Tibial artery (tissue), 4 donors: ENCODE measurements at regions not wholly inside any gene's neighbourhood (a gene's known extent, or its start where the extent isn't known, plus 50 kb on each side); places are given as distances from the start of the nearest gene placed in this dataset.
"Not testable (repeated sequence)": the region's sequence is repeated elsewhere in the genome, so short reads cannot be mapped to it uniquely, and the experiment has no call there.

Experiments
- DNase-seq, 2 donors: peaks; one replicate each; pipeline ENCODE4 v3.0.0-alpha.2; 2019
- H3K27ac ChIP-seq, 2 donors: fragments of 200-600 bp; sonication (generic) in 1 of 2; 1 replicate in 1 of 2; 2 replicates in 1 of 2; pipeline ENCODE4 v1.5.1; 2018 to 2019; ENCODE audit warnings: mild to moderate bottlenecking in 1 of 2
- H3K27me3 ChIP-seq, 2 donors: fragments of 200-600 bp; sonication (generic) in 1 of 2; one replicate each; pipeline versions ENCODE4 v1.5.1 to v1.6.0; 2016 to 2019
- H3K36me3 ChIP-seq, 3 donors: fragments of 200-600 bp; sonication (generic) in 2 of 3; one replicate each; pipeline ENCODE4 v1.5.1; 2016 to 2019; ENCODE audit warnings: mild to moderate bottlenecking in 2 of 3
- H3K4me1 ChIP-seq, 4 donors: fragments of 200-600 bp; sonication (generic) in 2 of 4; 1 replicate in 3 of 4; 2 replicates in 1 of 4; pipeline ENCODE4 v1.5.1; 2016 to 2019
- H3K4me3 ChIP-seq, 2 donors: fragments of 200-600 bp; sonication (generic) in 1 of 2; 1 replicate in 1 of 2; 2 replicates in 1 of 2; pipeline ENCODE4 v1.5.1; 2018 to 2019; ENCODE audit warnings: mild to moderate bottlenecking in 2 of 2
- H3K9me3 ChIP-seq, 3 donors: fragments of 200-600 bp; sonication (generic) in 1 of 3; one replicate each; pipeline ENCODE4 v1.5.1; 2016 to 2019
- intact Hi-C: fragments of 100-400 bp; cut with DNase I; formaldehyde crosslinking; loops from one replicate; pipeline ENCODE4 v1.15.0; 2023; ENCODE audit warnings: low total_unique reads
- TF ChIP-seq, protein P1 (sequence below), 2 experiments: fragments of 200-600 bp in 1 of 2; fragments of 450-650 bp in 1 of 2; IDR thresholded peaks; one replicate each; pipeline ENCODE4 v1.5.1; 2017 to 2019; ENCODE audit warnings: antibody characterized with exemption in 2 of 2, mild to moderate bottlenecking in 1 of 2, moderate library complexity in 1 of 2

DNA sequence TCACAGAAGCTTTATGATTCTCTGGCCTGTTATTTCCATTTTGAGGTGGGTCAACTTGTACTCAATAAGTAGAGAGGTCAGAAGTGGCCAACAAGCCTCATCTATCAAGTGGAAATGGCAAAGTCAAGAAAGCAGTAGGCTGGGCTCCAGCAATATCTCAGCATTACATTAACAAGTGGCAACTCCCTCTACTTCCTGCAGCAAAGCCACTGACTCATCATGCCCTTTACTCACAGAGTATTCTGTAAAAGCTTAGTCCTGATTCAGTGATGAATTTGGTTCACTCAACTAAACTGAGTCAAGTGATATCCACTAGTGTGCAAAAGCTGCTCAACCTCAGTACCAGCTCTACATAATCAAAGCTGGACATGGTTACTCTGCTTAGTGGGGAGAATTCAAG lies 954.6 kb downstream of the EPHA3 start:
- Histone ChIP-seq H3K4me1 (peaks cover 0 to 14% (median 3%) of the 10 kb centered on the region in 4 donors), H3K4me3 (no peak overlapping the region), H3K27ac (no peak overlapping the region), H3K9me3 (no peaks in the 10 kb centered on the region), H3K27me3 (no peaks in the 10 kb centered on the region), H3K36me3 (no peaks in the 10 kb centered on the region)
- TF ChIP-seq, protein P1, sequence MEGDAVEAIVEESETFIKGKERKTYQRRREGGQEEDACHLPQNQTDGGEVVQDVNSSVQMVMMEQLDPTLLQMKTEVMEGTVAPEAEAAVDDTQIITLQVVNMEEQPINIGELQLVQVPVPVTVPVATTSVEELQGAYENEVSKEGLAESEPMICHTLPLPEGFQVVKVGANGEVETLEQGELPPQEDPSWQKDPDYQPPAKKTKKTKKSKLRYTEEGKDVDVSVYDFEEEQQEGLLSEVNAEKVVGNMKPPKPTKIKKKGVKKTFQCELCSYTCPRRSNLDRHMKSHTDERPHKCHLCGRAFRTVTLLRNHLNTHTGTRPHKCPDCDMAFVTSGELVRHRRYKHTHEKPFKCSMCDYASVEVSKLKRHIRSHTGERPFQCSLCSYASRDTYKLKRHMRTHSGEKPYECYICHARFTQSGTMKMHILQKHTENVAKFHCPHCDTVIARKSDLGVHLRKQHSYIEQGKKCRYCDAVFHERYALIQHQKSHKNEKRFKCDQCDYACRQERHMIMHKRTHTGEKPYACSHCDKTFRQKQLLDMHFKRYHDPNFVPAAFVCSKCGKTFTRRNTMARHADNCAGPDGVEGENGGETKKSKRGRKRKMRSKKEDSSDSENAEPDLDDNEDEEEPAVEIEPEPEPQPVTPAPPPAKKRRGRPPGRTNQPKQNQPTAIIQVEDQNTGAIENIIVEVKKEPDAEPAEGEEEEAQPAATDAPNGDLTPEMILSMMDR (IDR thresholded peaks at IDR 0.05) = no peak
- DNase-seq = no peak
- intact Hi-C loops = no loop called here

DNA sequence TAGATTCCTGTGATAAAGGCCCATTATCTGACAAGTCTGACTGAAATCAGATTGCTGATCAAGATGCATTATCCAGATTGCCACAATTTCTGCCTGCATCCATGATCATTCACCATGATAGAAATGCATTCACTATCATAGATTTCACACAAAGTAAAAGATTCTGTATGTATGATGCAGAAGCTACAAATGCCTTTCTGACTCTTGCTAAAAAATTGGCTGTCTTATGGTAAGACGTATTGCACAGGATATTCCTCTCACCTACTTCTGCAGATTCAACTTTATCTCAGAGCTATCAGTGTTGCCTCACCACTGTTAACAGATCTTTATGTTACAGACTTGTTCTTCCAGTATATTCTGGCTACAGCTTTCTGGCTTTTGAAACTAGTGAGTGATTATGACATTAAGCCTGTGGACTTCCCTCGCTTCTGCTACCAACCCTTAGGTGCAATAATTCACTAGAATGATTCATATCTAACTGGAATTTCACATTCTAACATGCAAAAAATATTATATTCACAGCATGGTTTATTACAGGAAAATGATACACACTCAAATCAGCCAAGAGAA lies 955.3 kb downstream of the EPHA3 start:
- Histone ChIP-seq H3K9me3 (no peaks in the 10 kb centered on the region), H3K27me3 (no peaks in the 10 kb centered on the region), H3K4me3 (no peak overlapping the region), H3K36me3 (no peaks in the 10 kb centered on the region), H3K27ac (no peak overlapping the region), H3K4me1 (peaks cover 0 to 14% (median 3%) of the 10 kb centered on the region in 4 donors)
- intact Hi-C loops = no loop called here
- TF ChIP-seq, protein P1 (IDR thresholded peaks at IDR 0.05) = no peak
- DNase-seq = no peak

DNA sequence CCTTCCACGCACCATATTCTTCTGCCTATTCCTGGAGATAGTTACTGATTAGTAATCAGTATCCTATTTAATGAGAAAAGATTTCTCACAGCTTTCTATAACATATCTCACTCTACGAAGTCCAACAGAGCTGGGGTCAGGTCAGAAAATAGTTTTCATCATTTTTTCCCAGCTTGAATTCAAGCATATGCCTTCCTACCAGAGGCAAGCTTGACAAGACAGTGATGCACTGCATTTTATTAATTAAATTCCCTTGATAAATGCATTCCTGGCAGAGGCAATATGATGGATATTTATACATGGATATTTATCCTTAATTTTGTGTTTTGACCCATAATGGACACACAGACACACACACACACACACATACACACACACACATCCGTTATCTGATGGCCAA lies 961.4 kb downstream of the EPHA3 start:
- DNase-seq = no peak
- TF ChIP-seq, protein P1 (IDR thresholded peaks at IDR 0.05) = no peak

GRCh38 chr3:90069748-90070147 lies 962.3 kb downstream of the EPHA3 start:
- TF ChIP-seq, protein P1 (IDR thresholded peaks at IDR 0.05) = no peak
- no peak for DNase-seq
- intact Hi-C loops = no loop called here
- Histone ChIP-seq H3K4me3 (no peak overlapping the region), H3K9me3 (no peaks in the 10 kb centered on the region), H3K4me1 (peaks cover 0 to 8% (median 0%) of the 10 kb centered on the region in 4 donors), H3K27me3 (no peaks in the 10 kb centered on the region), H3K36me3 (no peaks in the 10 kb centered on the region), H3K27ac (no peak overlapping the region)

More for the DNA sequence above, 961.4 kb downstream of the EPHA3 start:
- no peak overlapping the region for H3K27ac ChIP-seq
- no peaks in the 10 kb centered on the region for H3K9me3 ChIP-seq
- peaks cover 0 to 8% (median 0%) of the 10 kb centered on the region in 4 donors for H3K4me1 ChIP-seq
- no peaks in the 10 kb centered on the region for H3K36me3 ChIP-seq
- no peak overlapping the region for H3K4me3 ChIP-seq
- intact Hi-C loops = no loop called here
- H3K27me3 ChIP-seq = no peaks in the 10 kb centered on the region

GRCh38 chr3:90076136-90076535 lies 968.7 kb downstream of the EPHA3 start:
- TF ChIP-seq, protein P1 (IDR thresholded peaks at IDR 0.05) = no peak
- Histone ChIP-seq H3K36me3 (no peaks in the 10 kb centered on the region), H3K4me3 (no peak overlapping the region), H3K27ac (no peak overlapping the region), H3K4me1 (no peaks in the 10 kb centered on the region), H3K9me3 (no peaks in the 10 kb centered on the region), H3K27me3 (no peaks in the 10 kb centered on the region)
- no peak for DNase-seq
- intact Hi-C loops = no loop called here

GRCh38 chr3:90080988-90081387 lies 973.6 kb downstream of the EPHA3 start:
- DNase-seq = no peak
- no peaks in the 10 kb centered on the region for H3K9me3 ChIP-seq
- H3K36me3 ChIP-seq = no peaks in the 10 kb centered on the region
- H3K4me1 ChIP-seq = no peaks in the 10 kb centered on the region
- intact Hi-C loops = no loop called here
- H3K27ac ChIP-seq = no peak overlapping the region
- TF ChIP-seq, protein P1 (IDR thresholded peaks at IDR 0.05) = no peak
- H3K27me3 ChIP-seq = no peaks in the 10 kb centered on the region
- H3K4me3 ChIP-seq = no peak overlapping the region

- H3K27ac ChIP-seq, DNase-seq, H3K27me3 ChIP-seq, H3K36me3 ChIP-seq, H3K4me3 ChIP-seq, H3K9me3 ChIP-seq, intact Hi-C loops, H3K4me1 ChIP-seq: not testable (repeated sequence)
These were observed 978.9 kb downstream of the EPHA3 start for GRCh38 chr3:90086297-90086696.
